Left kidney (tissue), 1 donor: ENCODE measurements at regions not wholly inside any gene's neighbourhood (a gene's known extent, or its start where the extent isn't known, plus 50 kb on each side); places are given as distances from the start of the nearest gene placed in this dataset.
"Not testable (repeated sequence)": the region's sequence is repeated elsewhere in the genome, so short reads cannot be mapped to it uniquely, and the experiment has no call there.

ENCODE experiments used
- DNase-seq: peaks from one replicate; pipeline ENCODE4 v3.0.0-alpha.2; 2013

- no peak for DNase-seq
These were observed 511.1 kb downstream of the SOX6 start for GRCh38 chr11:15845261-15845660.

DNA sequence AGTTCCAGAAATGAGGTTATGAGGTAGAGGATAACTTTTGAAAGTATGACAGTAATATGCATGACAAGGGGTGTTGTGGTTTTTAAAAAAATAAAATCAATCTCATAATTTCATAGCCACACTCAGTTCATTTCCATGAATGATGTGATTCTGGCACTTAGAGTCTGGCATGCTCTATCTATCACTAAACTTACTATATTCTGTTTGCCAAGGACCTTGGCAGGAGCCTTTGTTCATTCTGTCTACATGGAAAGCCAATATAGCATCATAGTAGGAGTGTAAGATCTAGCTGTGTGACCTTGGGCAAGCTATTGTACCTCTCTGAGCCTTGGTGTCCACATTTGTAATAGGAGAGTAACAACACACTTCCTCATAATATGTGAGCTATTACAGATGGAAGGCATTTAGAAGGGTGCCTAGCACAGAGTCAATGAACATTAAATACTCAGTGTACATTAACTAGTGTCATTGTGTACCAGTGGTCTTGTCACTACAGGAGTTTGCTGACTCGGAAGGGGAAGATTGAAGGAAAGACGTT is 507.6 kb downstream of the SOX6 start:
- no peak for DNase-seq

DNA sequence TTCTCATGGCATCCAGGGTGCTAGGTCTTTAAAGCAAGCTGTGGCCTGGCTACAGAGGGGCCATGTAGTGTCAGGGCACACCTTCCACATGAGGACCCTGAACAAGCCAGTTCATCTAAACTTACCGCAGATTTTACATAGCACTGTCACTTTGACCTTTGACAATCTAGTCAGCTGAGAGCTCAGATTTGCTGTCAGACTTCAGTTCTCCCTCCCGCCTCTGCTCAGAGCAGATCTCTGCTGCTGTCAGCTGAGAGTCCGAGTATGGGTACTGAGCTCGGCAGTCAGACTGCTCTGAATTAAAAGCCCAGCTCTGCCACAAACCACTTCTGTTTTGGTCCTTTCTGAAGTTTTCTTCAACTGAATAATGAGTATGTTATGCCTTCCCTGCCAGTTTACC is 507.1 kb downstream of the SOX6 start:
- DNase-seq = no peak

DNA sequence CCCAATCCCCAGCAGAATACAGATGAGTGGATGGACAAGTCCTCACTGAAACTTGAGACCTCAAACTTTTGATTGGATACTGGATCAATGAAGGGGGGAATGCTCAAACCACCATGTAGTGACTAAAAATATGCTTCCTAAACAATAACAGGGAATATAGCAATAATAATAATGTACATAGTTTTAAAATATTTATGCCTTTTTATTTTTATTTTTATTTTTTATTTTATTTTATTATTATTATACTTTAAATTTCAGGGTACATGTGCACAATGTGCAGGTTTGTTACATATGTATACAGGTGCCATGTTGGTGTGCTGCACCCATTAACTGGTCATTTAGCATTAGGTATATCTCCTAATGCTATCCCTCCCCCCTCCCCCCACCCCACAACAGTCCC is 506.0 kb downstream of the SOX6 start:
- not testable (repeated sequence) for DNase-seq

DNA sequence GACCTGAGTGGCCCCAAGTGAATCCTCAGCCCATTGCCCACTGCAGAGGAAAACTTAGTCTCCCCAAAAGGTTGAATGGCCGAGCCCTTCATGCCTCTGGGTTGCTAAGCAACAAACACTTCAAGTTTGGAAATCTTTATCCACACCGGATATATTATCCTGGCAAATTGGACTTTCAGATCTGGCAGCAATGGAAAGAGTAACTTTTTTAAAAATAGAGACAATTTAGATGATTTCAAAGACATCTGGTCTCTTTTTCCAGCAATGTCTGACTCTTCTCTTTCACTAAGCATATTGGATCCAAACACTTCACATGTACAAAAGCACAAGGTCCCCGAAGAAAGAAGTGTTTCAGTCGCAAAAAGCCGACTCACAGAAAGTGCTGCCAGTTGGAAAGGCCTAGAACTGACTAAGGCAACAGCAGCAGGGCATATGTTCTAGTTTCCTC is 505.3 kb downstream of the SOX6 start:
- no peak for DNase-seq

- no peak for DNase-seq
These were observed 504.2 kb downstream of the SOX6 start for GRCh38 chr11:15852179-15852578.

- DNase-seq = no peak
These were observed 502.1 kb downstream of the SOX6 start for GRCh38 chr11:15854245-15854644.

DNA sequence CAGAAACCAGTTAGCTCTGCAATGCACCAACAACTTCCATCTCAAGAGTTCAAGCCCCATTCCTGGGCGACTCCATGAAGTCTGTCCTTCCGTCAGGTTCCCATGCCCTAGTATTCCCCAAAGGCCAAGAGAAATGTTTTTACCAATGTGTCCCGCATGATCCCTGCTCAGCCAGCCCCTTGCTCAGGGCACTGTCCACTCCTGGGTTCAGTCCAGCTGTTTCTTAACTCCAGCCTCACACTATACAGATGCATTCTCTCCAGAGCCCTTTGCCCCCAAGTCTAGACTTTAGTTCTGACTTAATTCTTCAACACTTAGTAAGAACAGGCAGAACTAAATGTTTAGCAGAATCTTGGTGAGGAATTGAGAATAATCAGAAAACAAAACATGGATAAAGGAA is 497.5 kb downstream of the SOX6 start:
- no peak for DNase-seq

DNA sequence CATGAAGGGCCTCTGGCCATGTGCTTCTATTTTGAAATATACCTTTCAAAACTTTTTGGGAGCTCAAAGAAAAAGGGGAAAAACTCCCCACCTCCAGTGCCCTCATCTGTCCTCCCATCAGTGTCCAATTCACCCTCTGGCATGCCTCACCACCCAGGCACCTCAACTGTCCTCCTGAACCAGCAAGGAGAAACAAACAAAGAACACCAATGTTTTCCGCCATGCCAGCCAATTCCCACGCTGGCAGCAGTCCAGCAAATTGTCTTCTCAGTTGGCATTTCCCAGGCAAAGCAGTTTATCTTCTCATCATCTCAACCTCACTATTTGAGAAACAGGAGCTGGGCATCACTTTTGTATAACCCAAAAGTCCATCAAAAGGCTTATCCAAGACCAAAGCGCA is 496.9 kb downstream of the SOX6 start:
- DNase-seq = no peak

GRCh38 chr11:15861256-15861655 is 495.1 kb downstream of the SOX6 start:
- no peak for DNase-seq

DNA sequence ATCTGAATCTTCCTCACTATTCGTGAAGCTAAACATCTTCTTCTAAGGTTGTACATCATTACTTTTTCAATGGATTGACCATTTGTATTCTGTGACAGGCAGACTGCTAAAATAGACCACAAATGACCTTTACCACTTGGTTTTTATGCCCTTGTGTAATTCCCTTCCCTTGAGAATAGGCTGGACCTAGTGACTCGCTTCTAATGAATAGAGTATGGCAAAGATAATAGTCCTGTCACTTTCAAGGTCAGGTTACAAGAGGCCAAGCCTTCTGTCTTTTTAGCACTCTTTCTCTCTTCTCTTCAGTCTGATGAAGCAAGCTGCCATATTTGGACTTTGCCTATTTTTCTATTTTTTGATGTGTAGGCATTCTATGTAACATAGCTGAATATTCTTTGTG is 492.9 kb downstream of the SOX6 start:
- DNase-seq = no peak

- DNase-seq = no peak
These were observed 492.1 kb downstream of the SOX6 start for GRCh38 chr11:15864026-15864805.

GRCh38 chr11:15865212-15865987 is 490.9 kb downstream of the SOX6 start:
- no peak for DNase-seq

- no peak for DNase-seq
These were observed 488.5 kb downstream of the SOX6 start for GRCh38 chr11:15867871-15868270.

GRCh38 chr11:15870911-15871310 is 485.4 kb downstream of the SOX6 start:
- DNase-seq = no peak

DNA sequence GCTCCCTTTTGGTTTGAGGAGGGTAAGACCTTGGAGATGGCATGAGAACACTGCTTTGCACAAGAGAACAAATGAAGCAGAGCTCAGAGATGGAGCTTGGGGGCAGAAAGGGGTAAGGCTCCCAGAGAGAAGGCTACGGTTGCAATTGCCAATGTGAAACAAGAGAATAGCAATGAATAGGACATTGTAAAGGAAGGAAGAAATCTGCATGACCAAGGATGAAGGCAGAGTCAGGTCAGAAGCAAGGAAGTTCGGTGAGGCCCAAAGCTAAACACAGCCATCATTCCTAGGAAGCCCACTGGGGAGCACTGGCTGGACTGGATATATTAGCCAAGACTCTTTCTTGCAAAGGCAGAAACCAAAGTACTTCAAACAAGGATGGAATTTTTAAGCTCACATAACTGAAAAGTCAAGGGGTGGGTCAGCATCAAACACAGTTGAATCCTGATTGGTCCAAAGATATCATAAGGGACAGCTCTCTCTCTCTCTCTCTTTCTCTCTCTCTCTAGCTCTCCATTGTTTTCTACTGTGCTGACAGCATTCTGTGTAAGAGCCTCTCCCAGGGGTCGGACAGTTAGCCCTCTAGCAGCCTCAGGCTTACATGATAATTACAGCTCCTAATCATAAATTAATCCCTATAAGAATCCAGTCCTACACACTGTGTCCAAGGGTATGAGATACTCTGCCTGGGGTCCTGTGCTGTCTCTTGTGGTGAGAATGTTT is 484.3 kb downstream of the SOX6 start:
- DNase-seq = no peak

- DNase-seq = no peak
These were observed 482.8 kb downstream of the SOX6 start for GRCh38 chr11:15873501-15873900.

- no peak for DNase-seq
These were observed 481.6 kb downstream of the SOX6 start for GRCh38 chr11:15874704-15875103.

DNA sequence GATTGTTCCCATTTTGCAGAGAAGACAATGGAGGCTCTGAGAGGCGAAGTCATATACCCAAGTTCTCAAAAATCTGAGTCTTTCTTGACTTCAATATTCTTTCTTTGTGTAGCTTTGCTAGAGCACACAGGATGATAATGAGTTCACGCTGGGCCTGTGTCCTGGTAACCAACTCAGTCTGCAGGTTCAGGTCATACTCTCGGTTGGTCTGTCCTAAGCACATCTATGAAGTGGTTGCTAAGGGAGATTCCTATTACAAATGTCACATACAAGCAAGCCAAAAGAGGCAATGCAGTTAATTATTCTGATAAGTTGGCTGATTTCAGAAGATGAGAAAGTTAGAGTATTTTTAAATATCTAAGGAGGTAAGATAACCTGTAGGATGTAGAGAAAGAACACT is 481.0 kb downstream of the SOX6 start:
- no peak for DNase-seq

DNA sequence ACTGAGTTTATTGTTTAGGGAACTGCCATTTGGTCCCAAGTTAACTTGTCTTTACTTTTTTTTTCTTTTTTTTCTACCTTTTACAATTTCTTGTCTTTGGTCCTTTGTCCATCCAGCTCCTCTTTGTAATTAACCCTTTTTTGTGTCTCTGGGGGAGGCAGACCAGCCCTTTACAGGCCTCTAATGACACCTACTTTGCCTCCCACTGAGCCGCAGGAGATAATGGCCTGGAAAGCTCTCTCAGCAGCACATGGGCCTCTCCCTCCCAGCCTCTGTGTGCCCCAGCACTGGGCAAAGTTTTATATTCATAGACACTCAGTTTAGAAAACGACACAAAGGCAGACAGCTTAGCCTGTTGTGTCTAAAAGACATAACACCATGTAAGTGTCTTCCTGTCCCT is 480.4 kb downstream of the SOX6 start:
- no peak for DNase-seq

- no peak for DNase-seq
These were observed 477.6 kb downstream of the SOX6 start for GRCh38 chr11:15878756-15879155.

- DNase-seq = no peak
These were observed 476.1 kb downstream of the SOX6 start for GRCh38 chr11:15880291-15880690.
